PC-9 (cell line): ENCODE measurements at regions not wholly inside any gene's neighbourhood (a gene's known extent, or its start where the extent isn't known, plus 50 kb on each side); places are given as distances from the start of the nearest gene placed in this dataset.

Source experiments
- CTCF ChIP-seq: fragments of 200-600 bp; sonication (generic); conservative IDR thresholded peaks from 2 replicates; pipeline ENCODE4 v1.6.1; 2017; ENCODE audit warnings: mixed run types, antibody characterized with exemption, mild to moderate bottlenecking, moderate library complexity
- EZH2 ChIP-seq: fragments of 200-600 bp; sonication (generic); IDR thresholded peaks from 2 replicates; pipeline ENCODE4 v1.8.0; 2017; ENCODE audit warnings: antibody characterized with exemption, low read depth

GRCh38 chr10:33813871-33814270, 479.4 kb upstream of the NRP1 start:
- TF ChIP-seq CTCF, result no peak
- no peak for TF ChIP-seq EZH2
